HCT116 (cell line): ENCODE measurements at regions not wholly inside any gene's neighbourhood (a gene's known extent, or its start where the extent isn't known, plus 50 kb on each side); places are given as distances from the start of the nearest gene placed in this dataset.

Experiments used
- ATAC-seq: fragments of 200-7000 bp; cut with Tn5 transposase; 2 replicates; pipeline ENCODE4 v1.9.1; 2020; ENCODE audit warnings: mild to moderate bottlenecking, moderate library complexity
- BruUV-seq: library from RNA; stranded (reverse); fragments of 400-500 nt; replicated peaks from 2 replicates; lab custom pipeline; 2021; lab: Mats Ljungman, UMichigan
- CTCF ChIA-PET: fragments of 300-600 bp; sonication (Branson Sonifier 250); formaldehyde crosslinking; loops from one replicate; lab custom pipeline; 2021; ENCODE audit warnings: antibody characterized with exemption; lab: Charles Lee
- POLR2A ChIA-PET: fragments of 300-600, 350-600 bp; sonication (Branson Sonifier 250); formaldehyde crosslinking; loops from one replicate; lab custom pipeline; 2021; ENCODE audit warnings: antibody characterized with exemption; lab: Charles Lee
- RAD21 ChIA-PET, 2 experiments: fragments of 300-600 bp; sonication (Branson Sonifier 250); formaldehyde crosslinking; loops; one replicate each; lab custom pipeline; 2023; ENCODE audit warnings: low total read pairs in 2 of 2; ENCODE audit not compliant: uncharacterized antibody in 2 of 2, unreplicated experiment in 2 of 2, low non-redundant PET in 1 of 2; lab: Charles Lee
- DNase-seq: peaks from one replicate; pipeline ENCODE4 v3.0.0-alpha.2; 2010; ENCODE audit warnings: low read depth, low spot score
- H2AFZ ChIP-seq: fragments of 200-600 bp; shearing (Covaris generic), sonication (generic); 2 replicates; pipeline ENCODE4 v1.6.1; 2017; ENCODE audit warnings: low read depth, mixed run types, mixed read lengths, antibody characterized with exemption, low read length; ENCODE audit not compliant: poor library complexity, severe bottlenecking
- H3K27ac ChIP-seq: 2 replicates; pipeline ENCODE4 v1.5.1; 2012; ENCODE audit warnings: low read depth, low read length
- H3K27me3 ChIP-seq: fragments of 200-600 bp; sonication (generic); 2 replicates; pipeline ENCODE4 v1.6.1; 2016; ENCODE audit warnings: mixed run types, low read length, mixed read lengths; ENCODE audit not compliant: insufficient read depth
- H3K36me3 ChIP-seq, 2 experiments: fragments of 200-500 bp in 1 of 2; fragments of 200-600 bp in 1 of 2; sonication (Bioruptor generic) in 1 of 2; sonication (generic) in 1 of 2; 2 replicates each; pipeline versions ENCODE4 v1.5.1 to v1.6.1; 2014 to 2016; ENCODE audit warnings: low read length in 2 of 2, inconsistent platforms in 1 of 2, mixed read lengths in 1 of 2, mixed run types in 1 of 2; ENCODE audit not compliant: insufficient read depth in 2 of 2, control insufficient read depth in 1 of 2
- H3K4me1 ChIP-seq, 2 experiments: fragments of 200-600 bp in 1 of 2; sonication (generic) in 1 of 2; 2 replicates each; pipeline versions ENCODE4 v1.5.1 to v1.6.1; 2012 to 2017; ENCODE audit warnings: low read length in 2 of 2, inconsistent platforms in 1 of 2, mild to moderate bottlenecking in 1 of 2, mixed read lengths in 1 of 2, mixed run types in 1 of 2, moderate library complexity in 1 of 2; ENCODE audit not compliant: insufficient read depth in 2 of 2, control insufficient read depth in 1 of 2
- H3K4me2 ChIP-seq: fragments of 200-600 bp; sonication (generic); 2 replicates; pipeline ENCODE4 v1.6.1; 2017; ENCODE audit warnings: mixed run types, low read length, mixed read lengths
- H3K4me3 ChIP-seq, 2 experiments: fragments of 200-600 bp in 1 of 2; sonication (generic) in 1 of 2; replicated peaks in 1 of 2; 2 replicates each; pipeline ENCODE4 v1.5.1; 2011 to 2016; ENCODE audit warnings: low read length in 2 of 2, control low read depth in 1 of 2, low read depth in 1 of 2, mild to moderate bottlenecking in 1 of 2, mixed read lengths in 1 of 2, mixed run types in 1 of 2
- H3K79me2 ChIP-seq: fragments of 200-600 bp; sonication (generic); 2 replicates; pipeline ENCODE4 v1.6.1; 2017; ENCODE audit warnings: mild to moderate bottlenecking, mixed run types, low read length, moderate library complexity, mixed read lengths; ENCODE audit not compliant: insufficient read depth
- H3K9ac ChIP-seq: fragments of 200-600 bp; sonication (generic); 2 replicates; pipeline ENCODE4 v1.6.1; 2016; ENCODE audit warnings: low read length, mixed read lengths
- H3K9me2 ChIP-seq: fragments of 200-600 bp; sonication (generic), shearing (Covaris generic); 2 replicates; pipeline ENCODE4 v1.6.1; 2017; ENCODE audit warnings: mixed run types, mild to moderate bottlenecking, moderate library complexity; ENCODE audit not compliant: insufficient read depth
- H3K9me3 ChIP-seq, 2 experiments: fragments of 200-500 bp in 1 of 2; fragments of 200-600 bp in 1 of 2; sonication (Bioruptor generic) in 1 of 2; sonication (generic) in 1 of 2; 2 replicates each; pipeline ENCODE4 v1.6.1; 2014 to 2017; ENCODE audit warnings: low read length in 2 of 2, mixed read lengths in 2 of 2, inconsistent platforms in 1 of 2, low read depth in 1 of 2, mild to moderate bottlenecking in 1 of 2, mixed run types in 1 of 2, moderate library complexity in 1 of 2; ENCODE audit not compliant: control insufficient read depth in 1 of 2, insufficient read depth in 1 of 2
- H4K20me1 ChIP-seq: fragments of 200-600 bp; sonication (generic), shearing (Covaris generic); 2 replicates; pipeline ENCODE4 v1.6.1; 2017; ENCODE audit warnings: mixed run types, mild to moderate bottlenecking, moderate library complexity; ENCODE audit not compliant: insufficient read depth
- CBX3 ChIP-seq: IDR thresholded peaks from 2 replicates; pipeline ENCODE4 v1.6.1; 2012; ENCODE audit warnings: low read depth
- EGR1 ChIP-seq: IDR thresholded peaks from 2 replicates; pipeline ENCODE4 v1.6.1; 2012; ENCODE audit warnings: low read depth
- ELF1 ChIP-seq: IDR thresholded peaks from 2 replicates; pipeline ENCODE4 v1.6.1; 2012; ENCODE audit warnings: low read depth, borderline replicate concordance
- EZH2phosphoT487 ChIP-seq: fragments of 200-600 bp; IDR thresholded peaks from 2 replicates; pipeline ENCODE4 v1.6.1; 2018; ENCODE audit warnings: antibody characterized with exemption, borderline replicate concordance
- JUND ChIP-seq: IDR thresholded peaks from 2 replicates; pipeline ENCODE4 v1.6.1; 2012
- RAD21 ChIP-seq: IDR thresholded peaks from 2 replicates; pipeline ENCODE4 v1.6.1; 2012; ENCODE audit warnings: low read depth, mild to moderate bottlenecking
- SRF ChIP-seq: IDR thresholded peaks from 2 replicates; pipeline ENCODE4 v1.6.1; 2012; ENCODE audit warnings: low read depth
- YY1 ChIP-seq: IDR thresholded peaks from 2 replicates; pipeline ENCODE4 v1.6.1; 2011; ENCODE audit warnings: low read length, low read depth, moderate library complexity, mild to moderate bottlenecking; ENCODE audit not compliant: insufficient replicate concordance; ENCODE audit errors: extremely low read depth
- ZNF274 ChIP-seq: fragments of 200-500 bp; sonication (Bioruptor generic); IDR thresholded peaks from 2 replicates; pipeline ENCODE4 v1.6.1; 2014; ENCODE audit warnings: mild to moderate bottlenecking, low read depth, low read length, inconsistent platforms
- intact Hi-C: fragments of 100-400 bp; cut with micrococcal nuclease; formaldehyde crosslinking; loops from 2 replicates; pipeline ENCODE4 v1.10.0; 2022
- TF ChIP-seq, protein P1 (sequence below): IDR thresholded peaks from 2 replicates; pipeline ENCODE4 v1.6.1; 2012
- TF ChIP-seq, protein P2 (sequence below): IDR thresholded peaks from 2 replicates; pipeline ENCODE4 v1.6.1; 2012

DNA sequence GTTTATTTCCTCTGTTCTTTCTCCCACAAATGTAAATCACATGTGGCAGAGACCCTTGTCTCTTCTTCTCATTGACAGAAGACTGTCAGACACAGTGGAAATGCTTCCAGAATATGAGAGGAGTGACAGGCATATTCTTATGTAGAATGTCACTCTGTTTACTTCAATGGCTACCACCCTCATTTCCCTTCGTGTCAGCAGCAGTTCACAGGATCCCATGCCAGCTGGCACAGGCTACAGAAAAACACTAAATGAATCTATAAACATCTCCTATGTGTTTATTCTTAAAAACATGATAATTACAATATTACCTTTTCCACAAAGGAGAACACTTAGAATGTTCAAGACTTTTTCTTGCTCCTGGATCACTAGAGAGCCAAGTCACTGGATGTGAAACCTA is 183.8 kb upstream of the CNTN1 start:
- CTCF ChIA-PET, result no interaction called here
- no peak for TF ChIP-seq SRF
- TF ChIP-seq RAD21, result no peak
- no peak for TF ChIP-seq EZH2phosphoT487
- TF ChIP-seq, protein P1, sequence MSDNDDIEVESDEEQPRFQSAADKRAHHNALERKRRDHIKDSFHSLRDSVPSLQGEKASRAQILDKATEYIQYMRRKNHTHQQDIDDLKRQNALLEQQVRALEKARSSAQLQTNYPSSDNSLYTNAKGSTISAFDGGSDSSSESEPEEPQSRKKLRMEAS, result no peak
- TF ChIP-seq CBX3, result no peak
- no peak for TF ChIP-seq ZNF274
- TF ChIP-seq EGR1, result no peak
- TF ChIP-seq, protein P2, sequence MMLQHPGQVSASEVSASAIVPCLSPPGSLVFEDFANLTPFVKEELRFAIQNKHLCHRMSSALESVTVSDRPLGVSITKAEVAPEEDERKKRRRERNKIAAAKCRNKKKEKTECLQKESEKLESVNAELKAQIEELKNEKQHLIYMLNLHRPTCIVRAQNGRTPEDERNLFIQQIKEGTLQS, result no peak
- TF ChIP-seq JUND, result no peak

DNA sequence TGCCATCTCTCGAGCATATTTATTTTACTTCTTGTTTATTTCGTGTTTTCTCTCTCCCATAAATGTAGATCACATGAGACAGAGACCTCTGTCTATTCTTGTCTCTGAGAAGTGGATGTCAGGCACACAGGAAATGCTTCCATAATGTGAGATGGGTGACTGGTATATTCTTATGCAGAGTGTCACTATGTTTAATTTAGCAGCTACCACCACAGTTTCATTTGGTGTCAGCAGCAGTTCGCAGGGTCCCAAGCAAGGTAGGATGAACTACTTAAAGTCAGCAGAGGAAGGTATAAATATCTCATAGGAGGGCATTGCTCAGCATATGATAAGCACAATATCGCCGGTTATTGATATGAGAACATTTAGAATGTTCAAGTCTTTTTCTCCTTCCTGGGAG is 180.9 kb upstream of the CNTN1 start:
- ATAC-seq, result no peak

More for the DNA sequence above, 183.8 kb upstream of the CNTN1 start:
- H3K4me3 ChIP-seq, result no peak overlapping the region
- no peaks in the 10 kb centered on the region for H3K27me3 ChIP-seq
- no peak overlapping the region for H3K27ac ChIP-seq
- no peaks in the 10 kb centered on the region for H3K9me2 ChIP-seq
- BruUV-seq, result no TSS peak
- DNase-seq, result no peak
- no peak overlapping the region for H3K9ac ChIP-seq
- RAD21 ChIA-PET, result no interaction called here
- no peak overlapping the region for H3K4me2 ChIP-seq
- POLR2A ChIA-PET, result no interaction called here
- H3K4me1 ChIP-seq, result no peaks in the 10 kb centered on the region
- H3K79me2 ChIP-seq, result no peaks in the 10 kb centered on the region
- H3K9me3 ChIP-seq, result no peaks in the 10 kb centered on the region
- no peak for ATAC-seq
- no peaks in the 10 kb centered on the region for H4K20me1 ChIP-seq
- no peaks in the 10 kb centered on the region for H3K36me3 ChIP-seq
- intact Hi-C loops, result no loop called here
- no peak overlapping the region for H2AFZ ChIP-seq

More for the DNA sequence above, 180.9 kb upstream of the CNTN1 start:
- Histone ChIP-seq H3K9me3 (no peaks in the 10 kb centered on the region), H2AFZ (no peak overlapping the region), H4K20me1 (no peaks in the 10 kb centered on the region), H3K27me3 (no peaks in the 10 kb centered on the region), H3K9ac (no peak overlapping the region), H3K79me2 (no peaks in the 10 kb centered on the region), H3K4me3 (no peak overlapping the region), H3K27ac (no peak overlapping the region), H3K4me1 (no peaks in the 10 kb centered on the region), H3K9me2 (no peaks in the 10 kb centered on the region), H3K36me3 (no peaks in the 10 kb centered on the region), H3K4me2 (no peak overlapping the region)
- intact Hi-C loops, result no loop called here
- no TSS peak for BruUV-seq
- TF ChIP-seq ELF1, result no peak
- no peak for TF ChIP-seq YY1
- TF ChIP-seq, protein P2, result no peak
- no peak for DNase-seq
- ChIA-PET RAD21 (no interaction called here), POLR2A (no interaction called here), CTCF (no interaction called here)
